ENCODE measurements at regions not wholly inside any gene's neighbourhood (a gene's known extent, or its start where the extent isn't known, plus 50 kb on each side); places are given as distances from the start of the nearest gene placed in this dataset.
"Not testable (repeated sequence)": the region's sequence is repeated elsewhere in the genome, so short reads cannot be mapped to it uniquely, and the experiment has no call there.

GRCh38 chr6:159525445-159526025 lies 167.5 kb downstream of the SOD2 start:
- H3K4me3 ChIP-seq (ENCODE audit: low read depth, low read length) = no peak overlapping the region
- no peak for DNase-seq (ENCODE audit: low read depth)
- TF ChIP-seq CTCF (IDR thresholded peaks at IDR 0.05; ENCODE audit: low read depth, low read length, missing control alignments) = no peak
- in situ Hi-C loops (cut with HindIII; ENCODE audit: low sequenced_read_pairs) = no loop called here

- no peak overlapping the region for H3K4me3 ChIP-seq (ENCODE audit: low read depth, low read length)
- in situ Hi-C loops (cut with HindIII; ENCODE audit: low sequenced_read_pairs) = no loop called here
- no peak for DNase-seq (ENCODE audit: low read depth)
- TF ChIP-seq CTCF (IDR thresholded peaks at IDR 0.05; ENCODE audit: low read depth, low read length, missing control alignments) = no peak
These were observed 170.0 kb downstream of the SOD2 start for GRCh38 chr6:159522877-159523547.

- TF ChIP-seq CTCF (IDR thresholded peaks at IDR 0.05; ENCODE audit: low read depth, low read length, missing control alignments) = no peak
- in situ Hi-C loops (cut with HindIII; ENCODE audit: low sequenced_read_pairs) = no loop called here
- DNase-seq (ENCODE audit: low read depth) = no peak
- H3K4me3 ChIP-seq (ENCODE audit: low read depth, low read length) = no peak overlapping the region
These were observed 171.1 kb downstream of the SOD2 start for GRCh38 chr6:159521962-159522361.

- no peak for TF ChIP-seq CTCF (IDR thresholded peaks at IDR 0.05; ENCODE audit: low read depth, low read length, missing control alignments)
- DNase-seq (ENCODE audit: low read depth) = no peak
- in situ Hi-C loops (cut with HindIII; ENCODE audit: low sequenced_read_pairs) = no loop called here
- no peak overlapping the region for H3K4me3 ChIP-seq (ENCODE audit: low read depth, low read length)
These were observed 173.0 kb downstream of the SOD2 start for GRCh38 chr6:159520002-159520401.

- DNase-seq (ENCODE audit: low read depth); in situ Hi-C loops (cut with HindIII; ENCODE audit: low sequenced_read_pairs); H3K4me3 ChIP-seq (ENCODE audit: low read depth, low read length): not testable (repeated sequence)
These were observed 177.2 kb downstream of the SOD2 start for GRCh38 chr6:159515811-159516210.

GRCh38 chr6:159513914-159514313 lies 179.1 kb downstream of the SOD2 start:
- no peak for DNase-seq (ENCODE audit: low read depth)
- in situ Hi-C loops (cut with HindIII; ENCODE audit: low sequenced_read_pairs) = no loop called here
- TF ChIP-seq CTCF (IDR thresholded peaks at IDR 0.05; ENCODE audit: low read depth, low read length, missing control alignments) = no peak
- no peak overlapping the region for H3K4me3 ChIP-seq (ENCODE audit: low read depth, low read length)

- in situ Hi-C loops (cut with HindIII; ENCODE audit: low sequenced_read_pairs) = no loop called here
- TF ChIP-seq CTCF (IDR thresholded peaks at IDR 0.05; ENCODE audit: low read depth, low read length, missing control alignments) = no peak
- no peak for DNase-seq (ENCODE audit: low read depth)
- H3K4me3 ChIP-seq (ENCODE audit: low read depth, low read length) = no peak overlapping the region
These were observed 179.8 kb downstream of the SOD2 start for GRCh38 chr6:159513074-159513720.

All from astrocyte of the cerebellum (primary cell).